ENCODE measurements at regions not wholly inside any gene's neighbourhood (a gene's known extent, or its start where the extent isn't known, plus 50 kb on each side); places are given as distances from the start of the nearest gene placed in this dataset.

- TF ChIP-seq CTCF (IDR thresholded peaks at IDR 0.05; ENCODE audit: low read depth, low read length) (no peak), EZH2phosphoT487 (IDR thresholded peaks at IDR 0.05; ENCODE audit: low read depth) (no peak)
Observed at GRCh38 chr6:104613416-104614001, 246.2 kb downstream of the HACE1 start.
